Activated T-cell treated with anti-CD3 and anti-CD28 coated beads, Interleukin-2, amount 50 U/mL, for 24 hours (primary cell): ENCODE measurements at regions not wholly inside any gene's neighbourhood (a gene's known extent, or its start where the extent isn't known, plus 50 kb on each side); places are given as distances from the start of the nearest gene placed in this dataset.

Source experiments
- DNase-seq: peaks from one replicate; pipeline ENCODE4 v3.0.0-alpha.2; 2020
- H3K27ac Mint-ChIP-seq: 2 replicates; pipeline ENCODE4 v1.8.0; 2020; ENCODE audit warnings: mild to moderate bottlenecking, mixed read lengths
- H3K27me3 Mint-ChIP-seq: 2 replicates; pipeline ENCODE4 v1.8.0; 2020; ENCODE audit warnings: mixed read lengths
- H3K36me3 Mint-ChIP-seq: 2 replicates; pipeline ENCODE4 v1.8.0; 2020; ENCODE audit warnings: low read depth, mixed read lengths
- H3K4me1 Mint-ChIP-seq: 2 replicates; pipeline ENCODE4 v1.8.0; 2020; ENCODE audit warnings: low read depth, mixed read lengths
- H3K4me3 Mint-ChIP-seq: 2 replicates; pipeline ENCODE4 v1.8.0; 2020; ENCODE audit warnings: mild to moderate bottlenecking, moderate library complexity, mixed read lengths
- H3K9me3 Mint-ChIP-seq: 2 replicates; pipeline ENCODE4 v1.8.0; 2020; ENCODE audit warnings: mixed read lengths

- Mint-ChIP-seq H3K4me3 (no peak overlapping the region), H3K27ac (no peak overlapping the region), H3K4me1 (no peaks in the 10 kb centered on the region), H3K36me3 (no peaks in the 10 kb centered on the region), H3K9me3 (peaks cover 4% of the 10 kb centered on the region), H3K27me3 (peaks cover 6% of the 10 kb centered on the region)
- DNase-seq = no peak
These were observed 64.3 kb upstream of the C14orf180 start for GRCh38 chr14:104515059-104515810.

DNA sequence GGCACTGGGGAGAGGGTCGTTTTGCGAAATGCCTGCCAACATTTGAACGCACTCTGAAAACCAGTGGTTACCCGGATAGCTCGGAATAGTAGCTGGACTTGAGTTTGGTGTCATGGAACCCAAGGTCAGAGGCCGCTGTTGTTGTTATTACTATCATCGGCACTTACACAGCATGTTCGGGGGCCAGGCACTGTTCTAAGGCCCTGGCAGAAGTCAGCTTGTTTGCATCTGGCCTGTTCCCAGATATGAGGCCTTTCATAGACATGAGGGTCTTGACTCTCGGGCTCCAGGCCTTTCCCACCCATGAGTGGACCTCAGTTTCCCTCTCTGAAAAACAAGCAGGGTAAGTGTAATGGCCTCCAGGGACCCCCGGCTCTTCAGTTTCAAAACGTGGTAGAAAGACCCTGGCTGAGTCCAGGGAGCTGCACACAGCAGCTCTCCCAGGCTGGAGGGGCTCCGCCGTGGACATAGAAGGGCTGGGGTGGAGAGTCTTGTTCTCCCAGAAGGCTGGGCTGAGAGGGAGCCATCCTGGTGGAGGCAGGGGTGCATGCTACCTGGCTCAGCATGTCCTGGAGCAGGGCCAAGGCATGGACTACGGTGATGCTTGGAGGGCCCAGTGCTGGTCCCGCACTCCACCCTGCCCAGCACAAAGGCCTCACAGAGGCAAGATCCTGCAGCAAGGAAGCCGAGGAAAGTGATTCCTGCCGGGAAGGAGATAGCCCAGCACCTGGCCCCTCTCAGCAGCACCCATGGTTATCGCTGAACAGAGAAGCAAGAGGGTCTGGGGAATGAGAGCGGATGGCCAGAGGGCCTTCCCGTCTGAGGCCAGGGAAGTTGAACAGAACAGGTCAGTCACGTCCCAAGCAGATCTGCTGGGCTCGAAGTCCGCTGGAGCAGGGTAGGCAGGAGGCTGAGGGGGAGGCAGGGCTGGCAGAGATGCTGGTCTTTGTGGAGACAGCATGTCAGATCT lies 63.5 kb upstream of the C14orf180 start:
- Mint-ChIP-seq H3K36me3 (no peaks in the 10 kb centered on the region), H3K27me3 (peaks cover 3% of the 10 kb centered on the region), H3K9me3 (peaks cover 4% of the 10 kb centered on the region), H3K4me3 (no peak overlapping the region), H3K4me1 (no peaks in the 10 kb centered on the region), H3K27ac (no peak overlapping the region)
- no peak for DNase-seq

DNA sequence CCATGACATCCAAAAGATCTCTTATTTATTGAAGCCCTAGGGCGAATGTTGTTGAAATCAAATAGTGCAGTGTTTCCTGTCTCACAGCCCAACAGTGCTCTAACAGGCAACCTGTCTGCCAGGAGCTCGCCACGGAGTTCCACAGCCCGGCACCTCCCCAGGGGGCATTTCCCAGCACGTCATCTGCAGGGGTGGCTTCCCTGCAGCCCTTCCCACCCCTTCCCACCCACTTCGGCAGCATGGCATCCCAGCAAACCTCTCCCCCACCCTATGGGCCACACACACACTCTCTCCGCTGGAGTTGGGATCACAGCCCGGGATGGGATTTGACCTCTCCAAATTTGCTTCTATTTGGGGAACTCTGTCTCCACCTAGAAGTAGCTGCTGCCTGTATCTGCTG lies 62.7 kb upstream of the C14orf180 start:
- no peak for DNase-seq
- Mint-ChIP-seq H3K9me3 (peaks cover 4% of the 10 kb centered on the region), H3K36me3 (no peaks in the 10 kb centered on the region), H3K27me3 (peaks cover 3% of the 10 kb centered on the region), H3K27ac (no peak overlapping the region), H3K4me1 (no peaks in the 10 kb centered on the region), H3K4me3 (no peak overlapping the region)

DNA sequence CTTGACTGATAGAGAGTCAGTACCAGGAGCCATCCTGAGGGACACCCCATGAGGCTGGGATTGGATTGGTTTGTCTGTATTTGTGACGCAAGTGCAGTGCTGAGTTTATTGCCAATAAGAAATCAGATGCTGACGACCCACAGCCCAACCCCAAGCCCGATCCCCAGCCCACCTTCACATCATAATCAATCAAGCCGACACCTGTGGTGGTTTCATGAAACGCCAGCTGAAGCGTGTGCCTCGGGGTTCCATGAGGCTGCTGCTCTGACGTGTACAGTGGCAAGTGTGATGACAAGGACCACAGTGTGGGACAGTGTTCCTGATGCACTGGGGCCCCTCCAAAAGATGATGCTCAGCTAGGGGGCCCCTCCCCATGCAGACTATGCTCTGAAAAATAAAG lies 62.1 kb upstream of the C14orf180 start:
- Mint-ChIP-seq H3K4me3 (no peak overlapping the region), H3K4me1 (no peaks in the 10 kb centered on the region), H3K27ac (no peak overlapping the region)

GRCh38 chr14:104517867-104518266 lies 61.7 kb upstream of the C14orf180 start:
- Mint-ChIP-seq H3K9me3 (peaks cover 4% of the 10 kb centered on the region), H3K27me3 (peaks cover 3% of the 10 kb centered on the region), H3K36me3 (no peaks in the 10 kb centered on the region), H3K27ac (no peak overlapping the region), H3K4me1 (no peaks in the 10 kb centered on the region), H3K4me3 (no peak overlapping the region)
- no peak for DNase-seq

More for the DNA sequence above, 62.1 kb upstream of the C14orf180 start:
- Mint-ChIP-seq H3K9me3 (peaks cover 4% of the 10 kb centered on the region), H3K36me3 (no peaks in the 10 kb centered on the region), H3K27me3 (peaks cover 3% of the 10 kb centered on the region)
- no peak for DNase-seq

DNA sequence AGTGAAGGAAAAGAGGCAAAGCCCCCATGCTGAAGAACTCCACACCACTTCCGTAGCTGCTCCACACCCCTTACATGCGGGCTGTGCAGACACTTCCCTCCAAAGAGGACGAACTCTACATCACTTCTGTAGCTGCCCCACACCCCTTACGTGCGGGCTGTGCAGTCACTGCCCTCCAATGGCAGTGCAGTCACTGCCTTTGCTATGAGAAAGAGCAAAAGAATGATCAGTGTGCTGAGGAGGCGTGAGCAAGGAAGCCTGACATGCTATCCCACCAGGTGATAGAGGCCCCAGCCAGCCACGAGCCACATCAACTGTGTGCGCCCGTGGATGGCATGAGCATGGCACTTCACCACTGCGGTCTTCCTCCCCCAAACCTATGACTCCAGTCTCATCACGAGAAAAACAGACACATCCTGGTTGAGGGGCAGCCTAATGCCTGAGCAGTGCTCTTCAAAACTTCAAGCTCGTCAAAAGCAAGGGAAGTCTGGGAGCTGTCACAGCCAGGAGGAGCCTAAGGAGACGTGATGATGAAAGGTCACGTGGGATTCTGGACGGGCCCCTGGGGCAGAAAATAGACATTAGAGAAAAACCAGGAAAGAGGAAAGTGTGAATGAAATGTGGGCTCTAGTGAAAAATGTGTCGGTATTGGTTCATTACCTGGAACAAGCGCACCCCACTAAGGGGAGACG lies 60.8 kb upstream of the C14orf180 start:
- no peak for DNase-seq
- Mint-ChIP-seq H3K4me3 (no peak overlapping the region), H3K9me3 (peaks cover 4% of the 10 kb centered on the region), H3K27me3 (peaks cover 3% of the 10 kb centered on the region), H3K27ac (no peak overlapping the region), H3K4me1 (no peaks in the 10 kb centered on the region), H3K36me3 (no peaks in the 10 kb centered on the region)

DNA sequence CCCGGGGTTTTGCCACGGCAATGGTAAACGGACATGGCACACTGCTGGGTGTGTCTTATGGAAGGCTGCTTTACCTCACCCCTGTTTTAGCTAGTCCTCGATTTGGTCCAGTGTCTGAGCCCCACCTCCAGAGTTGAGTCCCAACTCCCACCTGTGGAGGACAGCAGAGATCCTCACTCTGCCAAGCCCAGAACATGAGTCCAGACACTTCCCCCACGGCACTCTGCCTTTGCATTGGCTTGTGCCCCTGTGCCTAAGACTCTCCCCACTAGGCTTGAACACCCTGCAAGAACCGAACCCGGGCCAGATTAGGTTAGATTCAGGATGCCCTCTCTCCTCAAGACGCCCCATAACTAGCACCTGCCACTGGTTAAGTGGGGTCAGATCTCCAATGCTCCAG lies 59.8 kb upstream of the C14orf180 start:
- no peak overlapping the region for H3K27ac Mint-ChIP-seq
- no peak overlapping the region for H3K4me3 Mint-ChIP-seq
- H3K9me3 Mint-ChIP-seq = peaks cover 4% of the 10 kb centered on the region
- no peak for DNase-seq
- H3K36me3 Mint-ChIP-seq = no peaks in the 10 kb centered on the region
- H3K27me3 Mint-ChIP-seq = peaks cover 3% of the 10 kb centered on the region
- no peaks in the 10 kb centered on the region for H3K4me1 Mint-ChIP-seq

DNA sequence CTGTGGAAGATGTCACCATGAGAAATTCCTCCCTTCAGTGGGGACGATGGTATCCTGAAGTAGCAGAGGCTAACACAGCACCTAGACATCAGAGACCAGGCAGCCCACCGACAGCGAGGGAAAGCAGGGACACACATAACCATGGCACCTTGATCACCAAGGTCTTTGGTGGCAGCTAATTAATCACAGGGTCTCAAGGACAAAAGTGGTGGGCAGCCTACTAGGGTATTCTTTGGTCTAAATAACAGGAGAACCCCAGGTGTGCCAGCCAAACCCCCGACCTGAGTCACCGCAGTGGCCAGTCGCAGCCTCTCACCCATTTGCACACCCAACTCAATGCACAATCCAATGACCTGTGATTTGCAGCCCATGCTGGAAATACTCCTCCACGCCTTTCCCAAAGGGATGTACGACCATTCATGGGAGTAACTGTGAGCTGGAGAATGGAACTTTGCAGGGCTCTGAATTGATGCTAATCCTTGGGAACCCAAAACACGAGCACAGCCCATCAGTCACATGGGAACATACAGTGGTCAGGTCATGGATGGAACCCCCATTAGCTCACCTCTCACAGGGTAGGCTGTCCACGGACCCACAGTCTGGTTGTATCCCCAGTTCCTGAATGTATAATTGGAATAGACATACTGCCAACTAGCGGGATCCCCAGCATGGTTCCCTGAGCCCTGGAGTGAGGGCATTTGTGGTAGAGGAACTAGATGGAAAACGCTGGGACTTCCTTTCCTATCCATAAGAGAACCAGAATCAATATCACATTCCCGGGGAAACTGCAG lies 58.7 kb upstream of the C14orf180 start:
- Mint-ChIP-seq H3K27ac (no peak overlapping the region), H3K36me3 (no peaks in the 10 kb centered on the region), H3K9me3 (peaks cover 4% of the 10 kb centered on the region), H3K4me3 (no peak overlapping the region), H3K4me1 (peaks cover 2% of the 10 kb centered on the region), H3K27me3 (peaks cover 3% of the 10 kb centered on the region)
- no peak for DNase-seq

- Mint-ChIP-seq H3K4me1 (peaks cover 2% of the 10 kb centered on the region), H3K9me3 (peaks cover 5% of the 10 kb centered on the region), H3K27ac (no peak overlapping the region), H3K4me3 (no peak overlapping the region), H3K36me3 (no peaks in the 10 kb centered on the region), H3K27me3 (no peaks in the 10 kb centered on the region)
- DNase-seq = no peak
These were observed 57.5 kb upstream of the C14orf180 start for GRCh38 chr14:104521816-104522745.

GRCh38 chr14:104522926-104523545 lies 56.5 kb upstream of the C14orf180 start:
- no peak for DNase-seq
- Mint-ChIP-seq H3K36me3 (no peaks in the 10 kb centered on the region), H3K4me3 (no peak overlapping the region), H3K27ac (no peak overlapping the region), H3K4me1 (peaks cover 5% of the 10 kb centered on the region), H3K9me3 (peaks cover 15% of the 10 kb centered on the region), H3K27me3 (no peaks in the 10 kb centered on the region)

GRCh38 chr14:104523546-104523935 lies 56.0 kb upstream of the C14orf180 start:
- Mint-ChIP-seq H3K9me3 (peaks cover 19% of the 10 kb centered on the region), H3K27me3 (no peaks in the 10 kb centered on the region), H3K27ac (no peak overlapping the region), H3K36me3 (no peaks in the 10 kb centered on the region), H3K4me3 (no peak overlapping the region), H3K4me1 (peaks cover 5% of the 10 kb centered on the region)
- no peak for DNase-seq

DNA sequence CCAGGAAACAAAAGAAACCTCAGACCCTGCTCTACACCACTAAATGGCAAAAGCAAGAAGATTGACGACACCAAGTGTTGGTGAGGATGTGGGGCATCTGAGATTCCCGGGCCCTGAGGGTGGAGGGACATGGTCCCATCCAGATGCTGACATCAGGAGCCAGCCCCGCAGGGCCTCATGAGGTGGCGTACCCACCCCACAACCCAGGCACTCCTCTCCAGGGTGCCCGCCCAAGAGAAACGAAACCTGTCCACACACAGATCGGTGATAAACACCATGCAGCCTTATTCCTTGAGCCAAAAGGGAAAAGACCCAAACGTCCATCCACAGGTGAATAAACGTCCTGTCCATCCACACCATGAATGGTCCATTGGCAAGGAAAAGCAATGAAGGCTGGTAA lies 54.8 kb upstream of the C14orf180 start:
- H3K9me3 Mint-ChIP-seq = peaks cover 19% of the 10 kb centered on the region
- no peak overlapping the region for H3K4me3 Mint-ChIP-seq
- H3K27me3 Mint-ChIP-seq = no peaks in the 10 kb centered on the region
- no peak for DNase-seq
- H3K36me3 Mint-ChIP-seq = no peaks in the 10 kb centered on the region
- no peak overlapping the region for H3K27ac Mint-ChIP-seq
- H3K4me1 Mint-ChIP-seq = peaks cover 5% of the 10 kb centered on the region
